HG02852 (cell line): ENCODE measurements at regions not wholly inside any gene's neighbourhood (a gene's known extent, or its start where the extent isn't known, plus 50 kb on each side); places are given as distances from the start of the nearest gene placed in this dataset.

Source experiments
- ATAC-seq: cut with Tn5 transposase; IDR thresholded peaks from one replicate; pipeline ENCODE4 v1.9.1; 2021; ENCODE audit warnings: mild to moderate bottlenecking, moderate library complexity; ENCODE audit not compliant: unreplicated experiment

- no peak for ATAC-seq
Measured at GRCh38 chr18:11279461-11279860, 130.1 kb upstream of the PIEZO2 start.

GRCh38 chr18:11276678-11277077, 127.3 kb upstream of the PIEZO2 start:
- no peak for ATAC-seq

- ATAC-seq = no peak
Measured at GRCh38 chr18:11274144-11274794, 124.9 kb upstream of the PIEZO2 start.

GRCh38 chr18:11272516-11272915, 123.1 kb upstream of the PIEZO2 start:
- ATAC-seq = no peak

- no peak for ATAC-seq
Measured at GRCh38 chr18:11271954-11272353, 122.6 kb upstream of the PIEZO2 start.

- ATAC-seq = no peak
Measured at GRCh38 chr18:11269257-11269656, 119.9 kb upstream of the PIEZO2 start.

- ATAC-seq = no peak
Measured at GRCh38 chr18:11268741-11269233, 119.4 kb upstream of the PIEZO2 start.

- no peak for ATAC-seq
Measured at GRCh38 chr18:11268153-11268552, 118.8 kb upstream of the PIEZO2 start.

- no peak for ATAC-seq
Measured at GRCh38 chr18:11266781-11267480, 117.6 kb upstream of the PIEZO2 start.

GRCh38 chr18:11261486-11261885, 112.1 kb upstream of the PIEZO2 start:
- no peak for ATAC-seq

GRCh38 chr18:11260961-11261461, 111.6 kb upstream of the PIEZO2 start:
- no peak for ATAC-seq

- no peak for ATAC-seq
Measured at GRCh38 chr18:11259469-11260150, 110.2 kb upstream of the PIEZO2 start.

- ATAC-seq = no peak
Measured at GRCh38 chr18:11258039-11258610, 108.8 kb upstream of the PIEZO2 start.

GRCh38 chr18:11256251-11256650, 106.9 kb upstream of the PIEZO2 start:
- ATAC-seq = no peak

GRCh38 chr18:11251891-11252270, 102.5 kb upstream of the PIEZO2 start:
- ATAC-seq = no peak

- no peak for ATAC-seq
Measured at GRCh38 chr18:11251229-11251890, 102.0 kb upstream of the PIEZO2 start.

- ATAC-seq = no peak
Measured at GRCh38 chr18:11249391-11249790, 100.0 kb upstream of the PIEZO2 start.

GRCh38 chr18:11247381-11247970, 98.1 kb upstream of the PIEZO2 start:
- no peak for ATAC-seq

- ATAC-seq = no peak
Measured at GRCh38 chr18:11246495-11247300, 97.3 kb upstream of the PIEZO2 start.

- no peak for ATAC-seq
Measured at GRCh38 chr18:11245879-11246278, 96.5 kb upstream of the PIEZO2 start.
